ENCODE measurements at regions not wholly inside any gene's neighbourhood (a gene's known extent, or its start where the extent isn't known, plus 50 kb on each side); places are given as distances from the start of the nearest gene placed in this dataset.

DNA sequence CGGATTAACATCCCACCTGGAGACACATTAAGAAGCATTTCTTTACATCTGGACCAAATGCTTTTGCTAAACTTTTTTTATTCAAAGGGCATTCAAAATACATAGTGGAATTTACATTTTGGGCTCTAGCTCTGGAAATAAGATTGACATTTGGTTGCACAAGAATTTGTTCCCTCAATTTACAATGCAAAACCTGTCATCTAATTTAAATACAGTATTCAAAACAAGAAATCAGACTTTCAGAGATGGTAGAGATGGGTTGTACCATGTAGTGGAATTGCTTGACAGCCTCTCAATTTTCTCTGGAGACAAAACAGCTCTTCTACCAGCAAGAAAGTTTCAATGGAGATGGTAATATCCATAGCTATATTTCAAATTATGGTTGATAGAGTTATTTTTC lies 275.8 kb downstream of the ATP23 start:
- no peaks in the 10 kb centered on the region for H3K36me3 ChIP-seq (ENCODE audit: control insufficient read depth in 4 of 4, insufficient read depth in 3 of 4, low read depth in 1 of 4, low read length in 3 of 4)
- H3K9me3 ChIP-seq (ENCODE audit: control insufficient read depth in 4 of 4, low read length in 3 of 4), result no peaks in the 10 kb centered on the region
- no peak overlapping the region for H3K4me3 ChIP-seq (ENCODE audit: low read depth in 1 of 3, low read length in 3 of 3)
- no peak overlapping the region for H3K27ac ChIP-seq (ENCODE audit: low read depth in 1 of 2, low read length in 2 of 2)
- 73% methylated on average over 1 of the region's 1 CpG for WGBS
- no peak for DNase-seq (ENCODE audit: low spot score)
- H3K9ac ChIP-seq (ENCODE audit: low read depth in 1 of 2, low read length in 2 of 2), result no peak overlapping the region
- TF ChIP-seq, protein P1, sequence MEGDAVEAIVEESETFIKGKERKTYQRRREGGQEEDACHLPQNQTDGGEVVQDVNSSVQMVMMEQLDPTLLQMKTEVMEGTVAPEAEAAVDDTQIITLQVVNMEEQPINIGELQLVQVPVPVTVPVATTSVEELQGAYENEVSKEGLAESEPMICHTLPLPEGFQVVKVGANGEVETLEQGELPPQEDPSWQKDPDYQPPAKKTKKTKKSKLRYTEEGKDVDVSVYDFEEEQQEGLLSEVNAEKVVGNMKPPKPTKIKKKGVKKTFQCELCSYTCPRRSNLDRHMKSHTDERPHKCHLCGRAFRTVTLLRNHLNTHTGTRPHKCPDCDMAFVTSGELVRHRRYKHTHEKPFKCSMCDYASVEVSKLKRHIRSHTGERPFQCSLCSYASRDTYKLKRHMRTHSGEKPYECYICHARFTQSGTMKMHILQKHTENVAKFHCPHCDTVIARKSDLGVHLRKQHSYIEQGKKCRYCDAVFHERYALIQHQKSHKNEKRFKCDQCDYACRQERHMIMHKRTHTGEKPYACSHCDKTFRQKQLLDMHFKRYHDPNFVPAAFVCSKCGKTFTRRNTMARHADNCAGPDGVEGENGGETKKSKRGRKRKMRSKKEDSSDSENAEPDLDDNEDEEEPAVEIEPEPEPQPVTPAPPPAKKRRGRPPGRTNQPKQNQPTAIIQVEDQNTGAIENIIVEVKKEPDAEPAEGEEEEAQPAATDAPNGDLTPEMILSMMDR (IDR thresholded peaks at IDR 0.05; ENCODE audit: low read depth, low read length, missing input control), result no peak
- no peak for TF ChIP-seq SP1 (IDR thresholded peaks at IDR 0.05)
- TF ChIP-seq JUND (IDR thresholded peaks at IDR 0.05), result no peak
- TF ChIP-seq RAD21 (IDR thresholded peaks at IDR 0.05), result no peak
- TF ChIP-seq FOXA1 (IDR thresholded peaks at IDR 0.05), result no peak
- no peak for TF ChIP-seq FOXA2 (IDR thresholded peaks at IDR 0.05)
- TF ChIP-seq, protein P2, sequence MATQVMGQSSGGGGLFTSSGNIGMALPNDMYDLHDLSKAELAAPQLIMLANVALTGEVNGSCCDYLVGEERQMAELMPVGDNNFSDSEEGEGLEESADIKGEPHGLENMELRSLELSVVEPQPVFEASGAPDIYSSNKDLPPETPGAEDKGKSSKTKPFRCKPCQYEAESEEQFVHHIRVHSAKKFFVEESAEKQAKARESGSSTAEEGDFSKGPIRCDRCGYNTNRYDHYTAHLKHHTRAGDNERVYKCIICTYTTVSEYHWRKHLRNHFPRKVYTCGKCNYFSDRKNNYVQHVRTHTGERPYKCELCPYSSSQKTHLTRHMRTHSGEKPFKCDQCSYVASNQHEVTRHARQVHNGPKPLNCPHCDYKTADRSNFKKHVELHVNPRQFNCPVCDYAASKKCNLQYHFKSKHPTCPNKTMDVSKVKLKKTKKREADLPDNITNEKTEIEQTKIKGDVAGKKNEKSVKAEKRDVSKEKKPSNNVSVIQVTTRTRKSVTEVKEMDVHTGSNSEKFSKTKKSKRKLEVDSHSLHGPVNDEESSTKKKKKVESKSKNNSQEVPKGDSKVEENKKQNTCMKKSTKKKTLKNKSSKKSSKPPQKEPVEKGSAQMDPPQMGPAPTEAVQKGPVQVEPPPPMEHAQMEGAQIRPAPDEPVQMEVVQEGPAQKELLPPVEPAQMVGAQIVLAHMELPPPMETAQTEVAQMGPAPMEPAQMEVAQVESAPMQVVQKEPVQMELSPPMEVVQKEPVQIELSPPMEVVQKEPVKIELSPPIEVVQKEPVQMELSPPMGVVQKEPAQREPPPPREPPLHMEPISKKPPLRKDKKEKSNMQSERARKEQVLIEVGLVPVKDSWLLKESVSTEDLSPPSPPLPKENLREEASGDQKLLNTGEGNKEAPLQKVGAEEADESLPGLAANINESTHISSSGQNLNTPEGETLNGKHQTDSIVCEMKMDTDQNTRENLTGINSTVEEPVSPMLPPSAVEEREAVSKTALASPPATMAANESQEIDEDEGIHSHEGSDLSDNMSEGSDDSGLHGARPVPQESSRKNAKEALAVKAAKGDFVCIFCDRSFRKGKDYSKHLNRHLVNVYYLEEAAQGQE (IDR thresholded peaks at IDR 0.05), result no peak
- no peak for TF ChIP-seq HNF4G (IDR thresholded peaks at IDR 0.05)
- TF ChIP-seq, protein P3, sequence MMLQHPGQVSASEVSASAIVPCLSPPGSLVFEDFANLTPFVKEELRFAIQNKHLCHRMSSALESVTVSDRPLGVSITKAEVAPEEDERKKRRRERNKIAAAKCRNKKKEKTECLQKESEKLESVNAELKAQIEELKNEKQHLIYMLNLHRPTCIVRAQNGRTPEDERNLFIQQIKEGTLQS (IDR thresholded peaks at IDR 0.05), result no peak
- TF ChIP-seq RXRA (IDR thresholded peaks at IDR 0.05), result no peak
- TF ChIP-seq, protein P4, sequence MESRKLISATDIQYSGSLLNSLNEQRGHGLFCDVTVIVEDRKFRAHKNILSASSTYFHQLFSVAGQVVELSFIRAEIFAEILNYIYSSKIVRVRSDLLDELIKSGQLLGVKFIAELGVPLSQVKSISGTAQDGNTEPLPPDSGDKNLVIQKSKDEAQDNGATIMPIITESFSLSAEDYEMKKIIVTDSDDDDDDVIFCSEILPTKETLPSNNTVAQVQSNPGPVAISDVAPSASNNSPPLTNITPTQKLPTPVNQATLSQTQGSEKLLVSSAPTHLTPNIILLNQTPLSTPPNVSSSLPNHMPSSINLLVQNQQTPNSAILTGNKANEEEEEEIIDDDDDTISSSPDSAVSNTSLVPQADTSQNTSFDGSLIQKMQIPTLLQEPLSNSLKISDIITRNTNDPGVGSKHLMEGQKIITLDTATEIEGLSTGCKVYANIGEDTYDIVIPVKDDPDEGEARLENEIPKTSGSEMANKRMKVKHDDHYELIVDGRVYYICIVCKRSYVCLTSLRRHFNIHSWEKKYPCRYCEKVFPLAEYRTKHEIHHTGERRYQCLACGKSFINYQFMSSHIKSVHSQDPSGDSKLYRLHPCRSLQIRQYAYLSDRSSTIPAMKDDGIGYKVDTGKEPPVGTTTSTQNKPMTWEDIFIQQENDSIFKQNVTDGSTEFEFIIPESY (IDR thresholded peaks at IDR 0.05), result no peak
- TF ChIP-seq, protein P5, sequence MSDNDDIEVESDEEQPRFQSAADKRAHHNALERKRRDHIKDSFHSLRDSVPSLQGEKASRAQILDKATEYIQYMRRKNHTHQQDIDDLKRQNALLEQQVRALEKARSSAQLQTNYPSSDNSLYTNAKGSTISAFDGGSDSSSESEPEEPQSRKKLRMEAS (IDR thresholded peaks at IDR 0.05), result no peak
- no peak for TF ChIP-seq TAF1 (conservative IDR thresholded peaks at IDR 0.05)
- TF ChIP-seq EGR1 (IDR thresholded peaks at IDR 0.05; ENCODE audit: low read depth in 2 of 2), result no peak
- no peak for TF ChIP-seq NR2F2 (IDR thresholded peaks at IDR 0.05)
- no peak for TF ChIP-seq HNF4A (conservative IDR thresholded peaks at IDR 0.05)
- no peak for TF ChIP-seq YY1 (IDR thresholded peaks at IDR 0.05)
- TF ChIP-seq GABPA (IDR thresholded peaks at IDR 0.05 in 1 of 2, conservative IDR thresholded peaks at IDR 0.05 in 1 of 2), result no peak
- no peaks in the 10 kb centered on the region for H3K27me3 ChIP-seq (ENCODE audit: control insufficient read depth in 4 of 4, insufficient read depth in 4 of 4, low read length in 3 of 4)
- no peaks in the 10 kb centered on the region for H3K4me1 ChIP-seq (ENCODE audit: control insufficient read depth in 4 of 4, insufficient read depth in 4 of 4, low read length in 3 of 4)

All from liver (tissue), 8 donors.